GM21390 (cell line): ENCODE measurements at regions not wholly inside any gene's neighbourhood (a gene's known extent, or its start where the extent isn't known, plus 50 kb on each side); places are given as distances from the start of the nearest gene placed in this dataset.
A peak's percentile ranks its signal among the peaks of the same experiment; 100 is the strongest.

ENCODE experiments used
- ATAC-seq: cut with Tn5 transposase; IDR thresholded peaks from one replicate; pipeline ENCODE4 v1.9.1; 2021; ENCODE audit not compliant: unreplicated experiment

GRCh38 chr3:160163229-160163878, 61.9 kb upstream of the C3orf80 start:
- no peak for ATAC-seq

- no peak for ATAC-seq
These were observed 57.0 kb upstream of the C3orf80 start for GRCh38 chr3:160168246-160168645.

- no peak for ATAC-seq
These were observed 55.9 kb upstream of the C3orf80 start for GRCh38 chr3:160169139-160169976.

GRCh38 chr3:160170409-160171370, 54.5 kb upstream of the C3orf80 start:
- ATAC-seq: peak; percentile 75

- ATAC-seq: no peak
These were observed 53.4 kb upstream of the C3orf80 start for GRCh38 chr3:160171813-160172212.

- no peak for ATAC-seq
These were observed 50.6 kb upstream of the C3orf80 start for GRCh38 chr3:160174621-160175020.
